CD4-positive, alpha-beta T cell (primary cell): ENCODE measurements at regions not wholly inside any gene's neighbourhood (a gene's known extent, or its start where the extent isn't known, plus 50 kb on each side); places are given as distances from the start of the nearest gene placed in this dataset.

ENCODE experiments used
- ATAC-seq: fragments of 200-7000 bp; cut with Tn5 transposase; one replicate; pipeline ENCODE4 v1.10.0; 2022; ENCODE audit warnings: mild to moderate bottlenecking; ENCODE audit not compliant: poor library complexity
- CTCF ChIA-PET: fragments of 350-600 bp; sonication (Branson Sonifier 250); formaldehyde crosslinking; loops from one replicate; lab custom pipeline; 2021; ENCODE audit warnings: antibody characterized with exemption, inconsistent platforms; lab: Charles Lee
- POLR2A ChIA-PET: fragments of 350-600 bp; sonication (Branson Sonifier 250); formaldehyde crosslinking; loops from one replicate; lab custom pipeline; 2021; ENCODE audit warnings: antibody characterized with exemption, inconsistent platforms; lab: Charles Lee
- DNase-seq, 14 experiments: peaks; one replicate each; pipeline ENCODE4 v3.0.0-alpha.2; 2013 to 2020; ENCODE audit warnings: mixed read lengths in 2 of 14
- H3K27ac ChIP-seq, 2 donors: one replicate each; pipeline versions ENCODE4 v1.5.1 to v1.7.0; 2013; ENCODE audit warnings: low read length in 2 of 2, low read depth in 1 of 2, mild to moderate bottlenecking in 1 of 2
- H3K27me3 ChIP-seq, 2 experiments: 1 replicate in 1 of 2; 2 replicates in 1 of 2; pipeline versions ENCODE4 v1.6.1 to v1.7.0; 2013; ENCODE audit warnings: low read length in 2 of 2, control low read depth in 1 of 2, mild to moderate bottlenecking in 1 of 2, moderate library complexity in 1 of 2; ENCODE audit not compliant: insufficient read depth in 2 of 2, control insufficient read depth in 1 of 2
- H3K36me3 ChIP-seq: one replicate; pipeline ENCODE4 v1.6.1; 2013; ENCODE audit warnings: low read length, control low read depth; ENCODE audit not compliant: insufficient read depth
- H3K4me1 ChIP-seq: one replicate; pipeline ENCODE4 v1.6.1; 2013; ENCODE audit warnings: low read length, control low read depth; ENCODE audit not compliant: insufficient read depth
- H3K4me3 ChIP-seq: one replicate; pipeline ENCODE4 v1.5.1; 2013; ENCODE audit warnings: mild to moderate bottlenecking, low read length, moderate library complexity
- H3K9me3 ChIP-seq, 2 experiments: 1 replicate in 1 of 2; 2 replicates in 1 of 2; pipeline versions ENCODE4 v1.6.1 to v1.7.0; 2013; ENCODE audit warnings: low read length in 2 of 2, mild to moderate bottlenecking in 2 of 2, control low read depth in 1 of 2, moderate library complexity in 1 of 2; ENCODE audit not compliant: control insufficient read depth in 1 of 2, insufficient read depth in 1 of 2
- H3K27ac Mint-ChIP-seq: one replicate; pipeline ENCODE4 v1.8.0; 2020; ENCODE audit warnings: mixed read lengths
- H3K27me3 Mint-ChIP-seq: one replicate; pipeline ENCODE4 v1.8.0; 2021; ENCODE audit warnings: mixed read lengths
- H3K36me3 Mint-ChIP-seq: one replicate; pipeline ENCODE4 v1.8.0; 2021; ENCODE audit warnings: low read depth, mixed read lengths
- H3K4me1 Mint-ChIP-seq: one replicate; pipeline ENCODE4 v1.8.0; 2021; ENCODE audit warnings: low read depth, mixed read lengths
- H3K4me3 Mint-ChIP-seq: one replicate; pipeline ENCODE4 v1.8.0; 2020; ENCODE audit warnings: mild to moderate bottlenecking, mixed read lengths
- H3K9me3 Mint-ChIP-seq: one replicate; pipeline ENCODE4 v1.8.0; 2020; ENCODE audit warnings: mixed read lengths
- intact Hi-C, 2 experiments: fragments of 100-400 bp; cut with DNase I in 1 of 2; cut with micrococcal nuclease in 1 of 2; formaldehyde crosslinking; loops; one replicate each; pipeline versions ENCODE4 v1.15.1 to v1.9.0; 2023 to 2025; cut with DNase I, micrococcal nuclease
- TF ChIP-seq, protein P1 (sequence below): fragments of 200-600 bp; IDR thresholded peaks from one replicate; pipeline ENCODE4 v1.8.0; 2022; ENCODE audit warnings: antibody characterized with exemption, mild to moderate bottlenecking

DNA sequence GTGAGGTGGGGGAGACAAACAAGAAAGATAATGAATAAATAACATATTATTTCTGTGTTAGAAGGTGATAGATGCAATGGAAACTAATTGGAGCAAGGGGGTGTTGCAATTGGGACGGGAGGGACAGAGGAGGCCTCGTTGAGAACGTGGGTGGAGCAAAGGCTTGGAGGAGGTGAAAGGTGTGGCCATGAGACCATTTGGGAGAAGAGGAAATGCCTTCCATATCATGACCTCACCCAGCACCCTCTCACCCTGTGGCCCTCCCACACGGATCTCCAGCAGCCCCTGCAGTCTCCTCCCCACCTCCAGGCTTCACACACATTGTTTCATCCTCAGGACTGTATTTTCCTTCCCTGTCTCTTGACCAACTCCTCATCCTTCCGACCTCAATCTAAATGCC is 85.3 kb upstream of the ARHGAP29 start:
- ATAC-seq (no peak), DNase-seq (no peak)
- POLR2A ChIA-PET = no interaction called here
- intact Hi-C loops = no loop called here
- Histone ChIP-seq H3K9me3 (no peaks in the 10 kb centered on the region), H3K27ac (no peak overlapping the region), H3K27me3 (peaks cover 9 to 10% of the 10 kb centered on the region in 2 experiments), H3K36me3 (no peaks in the 10 kb centered on the region), H3K4me3 (no peak overlapping the region), H3K4me1 (no peaks in the 10 kb centered on the region)
- Mint-ChIP-seq H3K27me3 (peaks cover 42% of the 10 kb centered on the region), H3K27ac (no peak overlapping the region), H3K9me3 (no peaks in the 10 kb centered on the region), H3K36me3 (no peaks in the 10 kb centered on the region), H3K4me1 (no peaks in the 10 kb centered on the region), H3K4me3 (no peak overlapping the region)
- TF ChIP-seq, protein P1, sequence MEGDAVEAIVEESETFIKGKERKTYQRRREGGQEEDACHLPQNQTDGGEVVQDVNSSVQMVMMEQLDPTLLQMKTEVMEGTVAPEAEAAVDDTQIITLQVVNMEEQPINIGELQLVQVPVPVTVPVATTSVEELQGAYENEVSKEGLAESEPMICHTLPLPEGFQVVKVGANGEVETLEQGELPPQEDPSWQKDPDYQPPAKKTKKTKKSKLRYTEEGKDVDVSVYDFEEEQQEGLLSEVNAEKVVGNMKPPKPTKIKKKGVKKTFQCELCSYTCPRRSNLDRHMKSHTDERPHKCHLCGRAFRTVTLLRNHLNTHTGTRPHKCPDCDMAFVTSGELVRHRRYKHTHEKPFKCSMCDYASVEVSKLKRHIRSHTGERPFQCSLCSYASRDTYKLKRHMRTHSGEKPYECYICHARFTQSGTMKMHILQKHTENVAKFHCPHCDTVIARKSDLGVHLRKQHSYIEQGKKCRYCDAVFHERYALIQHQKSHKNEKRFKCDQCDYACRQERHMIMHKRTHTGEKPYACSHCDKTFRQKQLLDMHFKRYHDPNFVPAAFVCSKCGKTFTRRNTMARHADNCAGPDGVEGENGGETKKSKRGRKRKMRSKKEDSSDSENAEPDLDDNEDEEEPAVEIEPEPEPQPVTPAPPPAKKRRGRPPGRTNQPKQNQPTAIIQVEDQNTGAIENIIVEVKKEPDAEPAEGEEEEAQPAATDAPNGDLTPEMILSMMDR = no peak
- CTCF ChIA-PET = no interaction called here

DNA sequence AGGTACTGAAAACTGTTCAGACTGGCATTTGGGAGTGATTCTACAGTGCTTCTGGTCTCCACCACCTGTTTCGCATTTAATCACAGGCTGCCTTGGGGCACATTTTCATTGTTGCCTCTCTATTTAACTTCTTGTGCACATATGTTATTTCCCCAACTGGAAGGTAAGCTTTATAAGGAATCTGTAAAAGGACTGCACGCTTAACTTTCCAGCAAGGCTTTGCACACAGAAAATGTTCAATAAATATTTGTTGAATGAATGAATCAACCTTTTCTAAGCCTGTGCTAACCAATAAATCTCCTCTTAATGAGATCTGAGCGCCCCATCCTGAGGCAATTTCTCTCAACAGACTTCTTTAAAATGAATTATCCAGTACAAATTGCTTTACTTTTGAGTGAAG is 84.3 kb upstream of the ARHGAP29 start:
- H3K27me3 Mint-ChIP-seq = peaks cover 32% of the 10 kb centered on the region
- ATAC-seq = no peak
- CTCF ChIA-PET = no interaction called here

DNA sequence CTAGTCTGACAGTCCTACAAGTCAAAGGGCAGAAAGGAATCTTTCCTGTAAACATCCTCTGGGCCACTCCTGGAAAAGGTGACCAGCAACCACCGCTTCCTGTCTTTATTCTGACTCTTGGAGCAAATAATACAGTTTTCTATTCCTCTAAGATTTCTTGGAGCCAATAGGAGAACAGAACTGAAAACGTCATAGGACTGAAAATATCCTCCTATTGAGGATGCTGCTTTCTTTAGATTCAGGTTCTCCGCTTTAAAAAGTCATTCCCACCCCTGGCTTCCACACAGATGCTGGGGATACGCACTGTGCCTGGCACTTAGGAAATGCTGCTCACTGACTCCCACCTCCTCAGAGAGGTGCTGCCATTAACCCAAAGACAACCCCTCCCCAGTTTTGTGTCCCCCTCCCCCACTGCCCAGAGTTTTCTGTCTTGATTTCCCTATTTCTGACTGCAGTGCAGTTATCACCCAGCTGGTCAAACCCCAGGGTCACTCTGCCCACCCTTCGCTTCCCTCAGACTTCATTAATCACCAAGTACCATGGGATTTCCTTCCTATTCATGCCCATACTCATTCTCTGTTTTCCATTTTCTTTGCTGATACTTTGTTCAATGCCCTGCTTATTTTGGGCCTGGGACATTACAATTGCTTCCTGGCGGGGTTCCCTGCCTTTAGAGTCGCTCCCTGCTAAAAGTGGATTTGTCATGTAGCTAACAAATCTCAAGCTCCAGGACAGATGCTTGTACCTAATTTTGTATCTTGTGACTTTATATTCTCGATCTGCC is 82.1 kb upstream of the ARHGAP29 start:
- intact Hi-C loops = no loop called here
- ChIA-PET CTCF (no interaction called here), POLR2A (no interaction called here)
- DNase-seq (no peak), ATAC-seq (no peak)
- Mint-ChIP-seq H3K36me3 (no peaks in the 10 kb centered on the region), H3K9me3 (no peaks in the 10 kb centered on the region), H3K4me1 (no peaks in the 10 kb centered on the region), H3K27me3 (peaks cover 23% of the 10 kb centered on the region), H3K4me3 (no peak overlapping the region), H3K27ac (no peak overlapping the region)
- no peaks in the 10 kb centered on the region for H3K36me3 ChIP-seq
- TF ChIP-seq, protein P1 = no peak
- no peak overlapping the region for H3K27ac ChIP-seq
- H3K4me1 ChIP-seq = no peaks in the 10 kb centered on the region
- no peak overlapping the region for H3K4me3 ChIP-seq
- peaks cover 0 to 2% of the 10 kb centered on the region in 2 experiments for H3K27me3 ChIP-seq
- no peaks in the 10 kb centered on the region for H3K9me3 ChIP-seq

More for the DNA sequence above, 84.3 kb upstream of the ARHGAP29 start:
- Mint-ChIP-seq H3K4me3 (no peak overlapping the region), H3K9me3 (no peaks in the 10 kb centered on the region), H3K4me1 (no peaks in the 10 kb centered on the region), H3K27ac (no peak overlapping the region), H3K36me3 (no peaks in the 10 kb centered on the region)
- Histone ChIP-seq H3K27me3 (peaks cover 2 to 4% of the 10 kb centered on the region in 2 experiments), H3K4me1 (no peaks in the 10 kb centered on the region), H3K4me3 (no peak overlapping the region), H3K9me3 (no peaks in the 10 kb centered on the region), H3K36me3 (no peaks in the 10 kb centered on the region), H3K27ac (no peak overlapping the region)
- TF ChIP-seq, protein P1 = no peak
- POLR2A ChIA-PET = no interaction called here
- no peak for DNase-seq
- intact Hi-C loops = no loop called here
